NB4 (cell line): ENCODE measurements at regions not wholly inside any gene's neighbourhood (a gene's known extent, or its start where the extent isn't known, plus 50 kb on each side); places are given as distances from the start of the nearest gene placed in this dataset.
"Not testable (repeated sequence)": the region's sequence is repeated elsewhere in the genome, so short reads cannot be mapped to it uniquely, and the experiment has no call there.

ENCODE experiments used
- CTCF ChIP-seq: IDR thresholded peaks from one replicate; pipeline ENCODE4 v1.5.1; 2012; ENCODE audit warnings: low read depth, low read length
- MYC ChIP-seq: IDR thresholded peaks from 2 replicates; pipeline ENCODE4 v1.6.1; 2011; ENCODE audit warnings: low read depth, low read length
- POLR2A ChIP-seq: IDR thresholded peaks from 2 replicates; pipeline ENCODE4 v1.6.1; 2011; ENCODE audit warnings: mild to moderate bottlenecking; ENCODE audit not compliant: insufficient read length; ENCODE audit errors: extremely low read depth
- TF ChIP-seq, protein P1 (sequence below): IDR thresholded peaks from 2 replicates; pipeline ENCODE4 v1.6.1; 2011; ENCODE audit warnings: low read depth, low read length

GRCh38 chr20:30540330-30541069 is 717.0 kb upstream of the DEFB115 start:
- not testable (repeated sequence) for TF ChIP-seq POLR2A, CTCF, MYC
- TF ChIP-seq, protein P1, sequence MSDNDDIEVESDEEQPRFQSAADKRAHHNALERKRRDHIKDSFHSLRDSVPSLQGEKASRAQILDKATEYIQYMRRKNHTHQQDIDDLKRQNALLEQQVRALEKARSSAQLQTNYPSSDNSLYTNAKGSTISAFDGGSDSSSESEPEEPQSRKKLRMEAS, result not testable (repeated sequence)
